Type B pancreatic cell (in vitro differentiated cells): ENCODE measurements at regions not wholly inside any gene's neighbourhood (a gene's known extent, or its start where the extent isn't known, plus 50 kb on each side); places are given as distances from the start of the nearest gene placed in this dataset.
A peak's percentile ranks its signal among the peaks of the same experiment; 100 is the strongest.

ENCODE experiments used
- DNase-seq: peaks from one replicate; pipeline ENCODE4 v3.0.0; 2021; ENCODE audit warnings: mixed read lengths; ENCODE audit not compliant: unreplicated experiment; ENCODE audit errors: extremely low spot score
- H3K27ac Mint-ChIP-seq: 2 replicates; pipeline ENCODE4 v1.8.0; 2021; ENCODE audit warnings: mild to moderate bottlenecking, mixed read lengths
- H3K27me3 Mint-ChIP-seq: 2 replicates; pipeline ENCODE4 v1.8.0; 2021; ENCODE audit warnings: mixed read lengths
- H3K36me3 Mint-ChIP-seq: 2 replicates; pipeline ENCODE4 v1.8.0; 2021; ENCODE audit warnings: mixed read lengths
- H3K4me1 Mint-ChIP-seq: one replicate; pipeline ENCODE4 v1.8.0; 2021; ENCODE audit warnings: mixed read lengths; ENCODE audit not compliant: unreplicated experiment
- H3K4me3 Mint-ChIP-seq: 2 replicates; pipeline ENCODE4 v1.8.0; 2021; ENCODE audit warnings: mild to moderate bottlenecking, mixed read lengths
- H3K9me3 Mint-ChIP-seq: 2 replicates; pipeline ENCODE4 v1.8.0; 2021; ENCODE audit warnings: mixed read lengths
- CTCF ChIP-seq: fragments of 200-600 bp; sonication (generic); conservative IDR thresholded peaks from 2 replicates; pipeline ENCODE4 v1.5.0; 2021; ENCODE audit warnings: antibody characterized with exemption, mild to moderate bottlenecking

- H3K4me1 Mint-ChIP-seq: peaks cover 7% of the 10 kb centered on the region
- no peaks in the 10 kb centered on the region for H3K36me3 Mint-ChIP-seq
- no peak for TF ChIP-seq CTCF
- H3K27me3 Mint-ChIP-seq: peaks cover 6% of the 10 kb centered on the region
- DNase-seq: no peak
- no peak overlapping the region for H3K4me3 Mint-ChIP-seq
- no peak overlapping the region for H3K27ac Mint-ChIP-seq
- H3K9me3 Mint-ChIP-seq: peaks cover 4% of the 10 kb centered on the region
These were observed 191.9 kb downstream of the TFAP2C start for GRCh38 chr20:56820984-56821383.

DNA sequence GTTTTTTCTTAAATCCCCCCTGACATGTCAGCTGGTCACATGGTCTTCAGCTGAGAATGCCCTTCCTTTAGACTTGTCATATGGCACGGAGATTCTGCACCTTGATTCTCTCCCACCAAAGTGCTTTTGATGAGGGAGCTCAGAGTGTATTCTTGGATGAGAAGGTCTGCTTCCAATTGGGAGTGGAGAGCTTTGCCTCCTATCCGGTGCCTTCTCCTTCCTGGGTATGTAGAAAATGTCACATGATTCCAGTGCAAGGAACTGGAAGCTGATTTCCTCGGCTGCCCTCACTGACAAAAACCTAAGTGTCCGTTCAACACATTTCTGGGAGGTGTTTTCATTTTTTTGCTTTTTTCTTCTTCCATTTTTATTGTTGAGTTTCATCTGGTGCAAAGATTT is 197.2 kb downstream of the TFAP2C start:
- Mint-ChIP-seq H3K27me3 (peaks cover 20% of the 10 kb centered on the region), H3K36me3 (no peaks in the 10 kb centered on the region), H3K4me1 (peaks cover 21% of the 10 kb centered on the region), H3K9me3 (peaks cover 4% of the 10 kb centered on the region), H3K27ac (no peak overlapping the region), H3K4me3 (peak overlapping the region; percentile 6)
- no peak for DNase-seq
- TF ChIP-seq CTCF: no peak

DNA sequence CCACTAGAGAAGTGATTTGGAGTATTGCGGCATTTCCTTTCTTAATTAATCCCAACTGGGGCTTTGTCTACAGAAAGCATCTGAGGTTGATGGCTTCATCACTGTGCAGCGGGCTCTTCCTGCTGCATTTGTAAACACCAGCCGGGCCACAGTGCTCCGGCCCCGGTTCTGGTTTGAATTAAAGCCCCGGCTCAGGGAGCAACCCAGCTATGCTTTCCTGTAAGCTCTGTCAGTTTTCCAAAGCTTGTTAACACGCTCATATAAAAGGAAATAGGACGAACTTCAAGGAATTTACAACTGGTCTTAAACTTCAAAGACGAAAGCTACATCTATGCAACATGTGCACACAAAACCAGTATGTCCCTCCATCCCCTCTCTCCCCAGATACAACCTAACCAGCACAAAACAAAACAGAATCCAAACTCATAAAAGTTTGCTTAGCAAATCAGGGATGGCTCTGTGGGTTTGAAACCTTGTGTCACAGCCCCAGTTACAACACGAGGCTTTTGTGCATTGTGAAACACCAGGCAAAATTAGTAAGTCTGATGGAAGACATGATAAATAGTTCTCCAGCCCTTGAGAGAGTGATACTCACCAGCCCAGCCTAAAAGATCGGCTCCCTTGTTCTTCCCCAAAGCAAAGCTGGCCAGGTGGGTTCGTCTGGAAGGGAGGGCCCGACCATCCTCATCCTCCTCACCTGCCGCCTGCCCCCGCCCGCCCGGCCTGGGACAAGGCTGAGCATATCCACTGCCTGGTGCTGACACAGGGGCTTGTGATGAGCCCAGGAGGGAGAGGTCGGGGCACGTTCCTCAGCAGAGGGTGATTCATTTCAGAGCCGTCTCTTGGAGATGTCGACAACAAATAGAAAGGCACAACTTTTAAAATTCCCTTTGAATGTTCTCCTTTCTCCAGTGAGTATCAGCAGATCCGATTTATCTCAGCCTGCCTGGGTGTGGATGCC is 197.9 kb downstream of the TFAP2C start:
- H3K27ac Mint-ChIP-seq: peak overlapping the region; percentile 66
- H3K9me3 Mint-ChIP-seq: peaks cover 4% of the 10 kb centered on the region
- DNase-seq: no peak
- H3K27me3 Mint-ChIP-seq: peaks cover 26% of the 10 kb centered on the region
- peaks cover 21% of the 10 kb centered on the region for H3K4me1 Mint-ChIP-seq
- no peak for TF ChIP-seq CTCF
- peak overlapping the region; percentile 29 for H3K4me3 Mint-ChIP-seq
- no peaks in the 10 kb centered on the region for H3K36me3 Mint-ChIP-seq

GRCh38 chr20:56827763-56828162 is 198.7 kb downstream of the TFAP2C start:
- Mint-ChIP-seq H3K4me3 (no peak overlapping the region), H3K27me3 (peaks cover 27% of the 10 kb centered on the region), H3K27ac (no peak overlapping the region), H3K9me3 (peaks cover 4% of the 10 kb centered on the region), H3K4me1 (peaks cover 21% of the 10 kb centered on the region), H3K36me3 (no peaks in the 10 kb centered on the region)
- TF ChIP-seq CTCF: no peak
- no peak for DNase-seq

GRCh38 chr20:56828402-56828801 is 199.3 kb downstream of the TFAP2C start:
- H3K27ac Mint-ChIP-seq: no peak overlapping the region
- H3K36me3 Mint-ChIP-seq: no peaks in the 10 kb centered on the region
- H3K27me3 Mint-ChIP-seq: peaks cover 30% of the 10 kb centered on the region
- peaks cover 23% of the 10 kb centered on the region for H3K4me1 Mint-ChIP-seq
- peaks cover 4% of the 10 kb centered on the region for H3K9me3 Mint-ChIP-seq
- H3K4me3 Mint-ChIP-seq: no peak overlapping the region
- no peak for TF ChIP-seq CTCF
- no peak for DNase-seq
